GM18858 (cell line): ENCODE measurements at regions not wholly inside any gene's neighbourhood (a gene's known extent, or its start where the extent isn't known, plus 50 kb on each side); places are given as distances from the start of the nearest gene placed in this dataset.

Experiments
- ATAC-seq: cut with Tn5 transposase; IDR thresholded peaks from one replicate; pipeline ENCODE4 v1.9.1; 2021; ENCODE audit not compliant: unreplicated experiment

DNA sequence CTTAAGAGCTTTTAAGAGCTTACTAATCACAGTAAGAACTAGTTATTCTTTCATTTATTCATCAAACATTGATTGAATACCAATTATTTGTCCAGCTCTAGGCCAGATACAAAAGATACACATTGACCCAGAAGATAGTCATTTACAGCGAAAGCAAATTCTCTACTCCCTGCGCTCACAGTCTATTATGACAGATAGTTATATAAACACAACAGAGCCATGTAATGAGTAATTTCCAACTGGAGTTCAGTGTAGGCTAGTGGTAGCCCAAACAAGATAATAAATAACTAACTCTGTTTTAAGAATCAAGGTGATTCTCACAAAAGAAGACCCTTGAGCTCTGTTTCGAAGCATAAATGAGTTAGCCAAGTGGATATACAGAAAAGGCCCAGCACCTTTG is 397.8 kb upstream of the TLE4 start:
- no peak for ATAC-seq

- no peak for ATAC-seq
Measured at GRCh38 chr9:79176014-79176697, 395.6 kb upstream of the TLE4 start.

DNA sequence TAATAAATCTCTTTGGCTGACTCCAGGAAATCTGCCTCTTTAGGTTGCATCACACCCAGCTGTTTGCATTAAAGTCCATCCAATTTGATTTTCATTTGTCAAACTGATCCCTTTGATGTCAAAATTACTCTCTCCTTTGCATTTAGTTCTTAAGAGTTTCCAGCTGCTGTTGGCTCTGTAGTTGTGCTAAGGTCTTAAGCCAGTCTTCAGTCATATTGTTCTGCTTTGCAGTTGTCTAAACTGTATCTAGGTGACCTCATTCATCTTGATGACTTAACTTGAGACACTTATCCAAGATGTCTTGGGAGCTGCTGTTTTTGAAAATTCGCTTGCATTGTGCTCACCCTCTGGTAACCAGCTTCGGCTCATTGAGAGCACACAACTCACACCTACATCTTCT is 386.9 kb upstream of the TLE4 start:
- ATAC-seq, result no peak

DNA sequence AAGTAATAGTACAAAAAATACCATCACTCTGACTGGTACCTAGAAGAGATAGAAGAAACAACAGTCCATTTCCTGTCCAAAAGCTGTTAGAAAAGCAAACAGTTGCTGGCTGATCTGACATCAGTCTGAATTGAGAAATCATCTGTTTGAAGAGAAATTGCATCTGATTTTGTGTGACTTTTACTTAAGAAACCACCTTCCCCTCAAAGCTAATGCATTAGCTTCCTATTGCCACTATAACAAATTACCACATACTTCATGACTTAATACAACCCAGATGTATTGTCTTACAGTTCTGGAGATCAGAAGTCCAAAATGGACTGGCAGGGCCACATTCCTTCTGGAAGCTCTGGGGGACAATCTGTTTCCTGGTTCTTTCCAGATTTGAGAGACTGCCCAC is 385.9 kb upstream of the TLE4 start:
- no peak for ATAC-seq

DNA sequence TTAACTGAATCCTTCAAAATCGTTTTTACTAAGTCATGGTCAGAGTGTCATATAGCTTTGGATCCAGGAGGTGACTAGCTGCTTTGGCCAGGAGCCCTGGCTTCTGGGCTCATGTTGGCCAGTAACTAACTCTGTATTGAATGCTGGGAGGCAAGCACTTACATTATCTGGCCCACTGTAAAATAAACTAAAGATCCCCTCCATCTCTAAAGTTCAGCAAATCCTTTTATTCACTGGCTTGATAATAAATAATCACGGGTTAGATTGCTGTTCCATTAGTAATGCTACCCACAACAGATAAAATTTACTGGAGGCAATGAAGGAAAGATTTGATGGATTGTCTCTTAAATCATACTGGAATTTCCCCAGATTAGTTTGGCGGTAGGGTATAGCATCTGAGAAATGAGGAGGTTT is 382.2 kb upstream of the TLE4 start:
- no peak for ATAC-seq

GRCh38 chr9:79193001-79193400 is 378.8 kb upstream of the TLE4 start:
- ATAC-seq, result no peak

DNA sequence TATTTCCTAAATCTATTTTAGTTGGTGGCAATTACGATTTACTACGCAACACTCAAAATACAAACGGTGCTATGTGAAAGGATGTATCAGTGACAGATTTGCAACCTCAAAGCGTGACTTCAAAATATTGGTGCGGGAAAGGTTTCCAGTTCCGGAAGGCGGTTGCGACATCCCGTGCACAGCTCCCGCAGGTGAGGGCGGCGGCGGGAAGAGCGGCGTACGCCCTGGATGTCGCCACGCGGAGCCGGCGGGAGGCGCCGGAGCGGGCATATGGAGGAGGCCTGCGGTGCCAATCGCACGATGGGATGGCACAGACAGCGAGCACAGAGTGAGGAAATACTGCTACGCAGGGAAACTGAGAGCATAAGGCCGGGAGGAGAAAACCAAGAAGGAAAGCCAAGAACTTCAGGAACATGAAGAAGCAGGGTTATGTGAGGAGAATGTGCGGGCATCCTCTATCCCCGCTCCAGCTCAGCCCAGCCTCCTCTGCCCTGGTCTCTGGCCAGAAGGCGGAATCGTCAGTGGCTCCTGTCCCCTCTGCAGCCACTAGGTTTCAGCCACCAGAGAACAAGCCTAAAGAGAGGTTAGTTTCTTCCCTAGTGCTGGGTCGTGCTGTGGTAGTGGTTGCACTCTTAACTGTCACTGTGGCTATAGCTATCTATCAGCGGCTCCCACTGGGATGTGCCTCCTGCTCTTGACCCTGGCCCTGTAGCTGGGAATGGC is 378.1 kb upstream of the TLE4 start:
- ATAC-seq, result no peak

GRCh38 chr9:79195879-79196278 is 375.9 kb upstream of the TLE4 start:
- no peak for ATAC-seq

DNA sequence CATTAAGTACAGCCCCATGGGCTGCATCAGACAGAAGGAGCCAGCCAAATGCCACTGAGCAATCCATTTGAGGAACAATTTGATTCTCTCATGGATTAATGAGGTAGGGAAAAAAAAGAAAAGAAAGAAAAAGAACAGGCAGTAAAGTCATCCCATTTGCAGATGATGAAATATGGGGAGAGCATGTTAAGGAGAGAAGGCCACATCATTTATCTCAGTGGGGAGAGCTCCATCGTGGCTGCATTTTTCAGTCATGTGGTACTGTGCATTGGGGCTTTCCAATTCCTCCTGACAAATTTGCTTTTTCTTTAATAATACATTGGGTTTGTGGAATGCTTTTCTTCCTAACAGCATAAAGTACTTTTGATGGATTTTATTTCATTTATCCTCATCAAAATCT is 375.2 kb upstream of the TLE4 start:
- no peak for ATAC-seq

GRCh38 chr9:79200336-79200735 is 371.4 kb upstream of the TLE4 start:
- no peak for ATAC-seq

GRCh38 chr9:79201636-79202035 is 370.1 kb upstream of the TLE4 start:
- no peak for ATAC-seq

DNA sequence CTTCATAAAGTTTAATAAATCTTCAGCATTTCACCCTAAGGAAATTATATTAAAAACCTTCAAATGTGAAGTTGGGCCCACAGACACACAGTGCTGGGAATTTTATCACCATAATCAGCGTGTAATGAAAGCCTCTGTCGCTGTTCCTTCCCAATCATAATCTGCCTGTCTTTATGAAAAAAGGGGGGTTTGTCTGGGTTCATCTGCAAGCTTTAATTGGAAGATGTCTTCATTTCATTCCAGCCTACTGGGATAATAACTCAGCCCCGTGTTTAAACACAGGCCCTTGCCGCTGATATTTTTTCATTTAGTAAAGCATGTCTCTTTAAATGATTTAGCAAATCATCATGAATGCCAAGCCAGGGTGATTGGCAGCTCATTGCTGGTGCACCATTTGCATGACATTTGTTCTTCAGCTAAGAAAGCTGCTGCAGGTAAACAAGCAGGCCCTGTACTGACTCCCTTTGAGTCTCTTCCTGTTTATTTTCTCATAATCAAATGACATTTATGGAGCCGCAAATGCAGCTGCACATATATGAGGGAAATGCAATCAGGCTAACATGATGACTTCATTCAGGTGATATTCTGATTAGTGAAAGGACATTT is 362.9 kb upstream of the TLE4 start:
- ATAC-seq, result no peak

- ATAC-seq, result no peak
Measured at GRCh38 chr9:79210541-79211243, 361.1 kb upstream of the TLE4 start.

DNA sequence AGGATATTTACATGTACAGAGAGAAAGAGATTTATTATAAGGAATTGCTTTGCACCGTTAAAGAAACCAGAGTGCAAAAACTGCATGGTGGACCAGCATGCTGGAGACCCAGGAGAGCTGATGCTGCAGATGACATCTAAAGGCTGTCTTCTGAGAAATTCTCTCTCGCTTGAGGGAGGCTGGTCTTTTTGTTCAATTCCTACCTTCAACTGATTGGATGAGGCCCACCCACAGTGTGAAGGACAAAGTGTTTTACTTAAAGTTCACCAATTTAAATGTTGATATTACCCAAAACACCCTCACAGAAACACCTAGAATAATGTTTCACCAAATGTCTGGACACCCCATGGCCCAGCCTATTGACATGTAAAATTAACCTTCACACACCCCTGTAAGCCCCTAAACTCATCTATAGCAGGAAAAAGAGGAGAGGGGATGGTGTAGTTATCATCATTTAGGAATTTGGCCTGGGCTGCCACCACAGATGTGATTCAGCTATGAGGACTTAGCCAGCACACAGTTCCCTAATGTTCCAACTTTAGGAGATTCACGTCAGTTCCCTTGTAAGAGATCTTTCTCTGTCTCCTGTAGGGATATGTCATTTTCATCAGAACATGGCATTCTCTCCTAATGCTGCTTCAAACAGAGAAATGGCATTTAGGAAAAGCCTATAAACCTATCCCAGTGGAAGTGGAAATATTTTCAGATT is 358.2 kb upstream of the TLE4 start:
- ATAC-seq, result no peak

DNA sequence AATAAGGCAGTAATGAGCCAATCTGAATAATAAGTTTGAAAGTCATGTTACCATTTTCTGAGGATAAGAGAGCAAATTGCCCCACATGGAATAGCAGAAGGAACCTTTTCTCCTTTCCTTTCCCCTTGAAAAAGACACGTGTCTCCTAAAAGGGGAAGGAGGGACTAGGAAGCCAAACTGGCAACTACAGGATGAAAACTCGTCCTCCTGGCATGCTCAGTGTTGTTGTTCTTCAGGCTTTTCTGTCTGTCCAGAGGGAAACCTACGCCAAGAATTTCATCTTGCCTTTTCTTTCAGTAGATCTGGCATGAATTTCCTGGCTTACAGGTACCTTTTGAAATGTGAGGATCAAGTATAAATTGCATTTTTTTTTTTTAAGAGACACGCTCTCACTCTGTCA is 355.9 kb upstream of the TLE4 start:
- no peak for ATAC-seq

DNA sequence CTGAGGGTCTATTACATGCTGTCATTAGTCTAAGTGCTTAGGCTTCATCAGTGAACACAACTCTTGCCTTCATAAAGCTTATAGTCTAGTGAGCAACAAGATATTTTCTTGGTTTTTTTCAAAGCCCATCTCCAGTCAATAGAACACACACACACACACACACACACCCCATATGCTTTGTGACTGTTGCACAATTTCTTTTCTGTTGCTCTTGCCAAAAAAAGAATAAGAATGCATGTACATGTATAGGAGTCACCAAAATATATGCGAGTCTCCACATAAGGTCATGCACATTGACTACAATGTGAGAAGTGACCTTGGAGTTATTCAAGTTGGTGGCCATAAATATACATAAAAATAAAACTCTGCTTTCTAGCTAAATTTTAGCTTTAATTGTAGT is 351.5 kb upstream of the TLE4 start:
- ATAC-seq, result no peak

DNA sequence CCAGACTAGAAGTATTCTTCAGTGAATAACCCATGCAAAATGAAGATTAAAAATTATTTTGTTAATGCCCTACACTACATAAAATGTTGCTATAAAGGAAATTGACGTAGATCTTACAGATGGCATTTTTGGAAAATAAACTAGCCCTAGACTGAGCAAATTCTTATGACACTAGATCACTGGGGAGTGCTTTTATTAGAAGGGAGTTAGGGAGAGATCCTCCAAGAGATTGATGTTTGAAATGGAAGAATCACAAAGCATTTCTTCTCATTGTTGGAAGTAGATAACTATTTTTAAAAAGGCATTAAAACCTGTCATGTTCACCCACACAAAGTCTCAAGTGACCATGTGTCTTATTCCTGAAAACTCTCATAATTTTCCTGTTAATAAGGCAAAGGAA is 351.1 kb upstream of the TLE4 start:
- no peak for ATAC-seq

DNA sequence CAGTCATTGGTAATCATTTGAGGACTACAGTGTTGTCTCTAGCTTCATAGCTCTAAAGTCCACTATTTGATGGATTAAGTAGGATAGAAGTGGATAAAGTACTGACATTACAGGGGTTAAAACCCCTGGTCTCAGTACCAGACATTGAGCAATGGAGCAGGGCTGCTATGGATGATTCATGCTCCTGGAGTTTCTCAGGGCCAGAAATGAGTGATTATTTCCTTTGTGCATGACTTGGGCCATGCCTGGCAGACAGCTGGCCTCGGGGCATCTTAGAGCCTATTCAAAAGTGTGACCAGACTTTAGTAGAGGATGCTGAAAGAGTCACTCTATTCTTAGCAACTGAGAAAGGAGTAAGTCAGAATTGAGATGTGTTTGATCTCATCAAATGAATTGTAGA is 350.7 kb upstream of the TLE4 start:
- ATAC-seq, result no peak

DNA sequence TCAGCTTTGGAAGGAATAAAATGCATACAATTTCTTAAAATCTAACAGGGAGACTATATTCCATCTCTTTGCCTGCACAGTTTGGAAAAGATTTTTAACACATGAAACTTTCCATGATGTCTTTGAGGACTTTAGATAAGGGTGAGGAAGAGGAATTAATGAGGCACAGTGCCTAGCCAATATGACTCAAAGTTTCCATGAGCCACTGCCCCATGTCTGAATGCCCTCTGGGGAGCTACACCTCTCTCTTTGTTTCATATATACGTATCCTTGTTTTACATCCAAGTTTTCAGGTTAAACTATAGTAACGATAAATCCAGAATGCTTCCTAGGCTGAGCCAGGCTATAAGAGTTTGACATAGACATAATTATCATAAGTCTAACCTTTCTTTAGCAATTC is 349.3 kb upstream of the TLE4 start:
- ATAC-seq, result no peak

- ATAC-seq, result no peak
Measured at GRCh38 chr9:79224672-79225433, 346.9 kb upstream of the TLE4 start.
